ENCODE measurements at regions not wholly inside any gene's neighbourhood (a gene's known extent, or its start where the extent isn't known, plus 50 kb on each side); places are given as distances from the start of the nearest gene placed in this dataset.

GRCh38 chr6:51108563-51109234 is 290.0 kb downstream of the TFAP2B start:
- intact Hi-C loops (cut with micrococcal nuclease; ENCODE audit: unreplicated experiment): no loop called here
- Histone ChIP-seq H3K27ac (ENCODE audit: control insufficient read depth, insufficient read depth) (no peak overlapping the region), H3K27me3 (replicated peaks in 1 of 2; ENCODE audit: control insufficient read depth in 2 of 2, insufficient read depth in 2 of 2, low read length in 1 of 2) (no peaks in the 10 kb centered on the region), H3K4me3 (no peak overlapping the region), H3K36me3 (ENCODE audit: control insufficient read depth in 2 of 2, insufficient read depth in 2 of 2, low read length in 1 of 2) (no peaks in the 10 kb centered on the region), H3K9me3 (replicated peaks; ENCODE audit: control insufficient read depth, insufficient read depth, low read length) (no peaks in the 10 kb centered on the region), H3K4me2 (ENCODE audit: control insufficient read depth, insufficient read depth) (no peak overlapping the region), H3K9ac (ENCODE audit: control insufficient read depth, insufficient read depth, low read length) (no peak overlapping the region), H2AFZ (ENCODE audit: control insufficient read depth, low read depth, low read length) (no peak overlapping the region), H3K4me1 (ENCODE audit: control insufficient read depth, insufficient read depth, low read length) (no peaks in the 10 kb centered on the region), H4K20me1 (ENCODE audit: control insufficient read depth, insufficient read depth) (no peaks in the 10 kb centered on the region), H3K79me2 (ENCODE audit: control insufficient read depth, insufficient read depth, low read length) (no peaks in the 10 kb centered on the region)
- FAIRE-seq: no peak
- ChIA-PET RAD21 (ENCODE audit: unreplicated experiment) (no interaction called here), POLR2A (no interaction called here), CTCF (interaction anchor here (0.7 kb wide), 1 partner anchor 546 kb away, joined by 3 read pairs; no protein-coding TSS in a partner anchor), SMC1A (ENCODE audit: uncharacterized antibody, unreplicated experiment) (no interaction called here)
- 1% methylated on average over 4 of the region's 4 CpGs for WGBS (ENCODE audit: insufficient coverage, insufficient replicate concordance, low lambda C conversion rate, missing lambda C conversion rate)
- in situ Hi-C loops (cut with MboI): no loop called here
- TF ChIP-seq TBL1XR1 (IDR thresholded peaks at IDR 0.05; ENCODE audit: low read depth, low read length) (no peak), SMAD5 (IDR thresholded peaks at IDR 0.05; ENCODE audit: low read depth) (no peak), SP1 (IDR thresholded peaks at IDR 0.05; ENCODE audit: low read depth, low read length) (no peak)
- BruUV-seq (replicated peaks): no TSS peak
- no peak for ATAC-seq
- no peak for DNase-seq (ENCODE audit: low read depth, low spot score)

DNA sequence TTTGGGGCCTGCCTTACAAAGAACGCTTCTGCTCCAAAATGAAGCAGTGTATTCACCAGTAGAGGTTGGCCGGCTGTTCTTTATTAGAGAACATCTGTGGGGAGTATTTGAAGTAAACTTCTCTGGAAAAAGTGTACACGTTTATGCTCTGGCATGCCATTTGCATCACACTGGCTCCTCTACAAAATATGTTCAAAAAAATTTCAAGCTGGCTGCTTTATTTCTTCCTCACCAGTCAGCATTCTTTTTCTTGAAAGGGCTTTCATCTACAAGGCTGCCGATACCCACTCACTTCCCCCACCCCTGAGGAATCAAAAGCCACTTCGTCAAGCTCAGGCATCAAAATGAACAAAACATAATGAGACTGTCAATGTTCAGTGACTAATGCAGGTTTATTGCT is 294.1 kb downstream of the TFAP2B start:
- ChIA-PET CTCF (no interaction called here), POLR2A (no interaction called here), RAD21 (ENCODE audit: unreplicated experiment) (no interaction called here), SMC1A (ENCODE audit: uncharacterized antibody, unreplicated experiment) (no interaction called here)
- Histone ChIP-seq H3K79me2 (ENCODE audit: control insufficient read depth, insufficient read depth, low read length) (no peaks in the 10 kb centered on the region), H3K4me3 (no peak overlapping the region), H3K9ac (ENCODE audit: control insufficient read depth, insufficient read depth, low read length) (no peak overlapping the region), H3K36me3 (ENCODE audit: control insufficient read depth in 2 of 2, insufficient read depth in 2 of 2, low read length in 1 of 2) (no peaks in the 10 kb centered on the region), H3K4me2 (ENCODE audit: control insufficient read depth, insufficient read depth) (no peak overlapping the region), H2AFZ (ENCODE audit: control insufficient read depth, low read depth, low read length) (no peak overlapping the region), H3K27ac (ENCODE audit: control insufficient read depth, insufficient read depth) (no peak overlapping the region), H3K9me3 (replicated peaks; ENCODE audit: control insufficient read depth, insufficient read depth, low read length) (no peaks in the 10 kb centered on the region), H3K27me3 (replicated peaks in 1 of 2; ENCODE audit: control insufficient read depth in 2 of 2, insufficient read depth in 2 of 2, low read length in 1 of 2) (no peaks in the 10 kb centered on the region), H3K4me1 (ENCODE audit: control insufficient read depth, insufficient read depth, low read length) (no peaks in the 10 kb centered on the region), H4K20me1 (ENCODE audit: control insufficient read depth, insufficient read depth) (no peaks in the 10 kb centered on the region)
- no peak for ATAC-seq
- TF ChIP-seq, protein P1, sequence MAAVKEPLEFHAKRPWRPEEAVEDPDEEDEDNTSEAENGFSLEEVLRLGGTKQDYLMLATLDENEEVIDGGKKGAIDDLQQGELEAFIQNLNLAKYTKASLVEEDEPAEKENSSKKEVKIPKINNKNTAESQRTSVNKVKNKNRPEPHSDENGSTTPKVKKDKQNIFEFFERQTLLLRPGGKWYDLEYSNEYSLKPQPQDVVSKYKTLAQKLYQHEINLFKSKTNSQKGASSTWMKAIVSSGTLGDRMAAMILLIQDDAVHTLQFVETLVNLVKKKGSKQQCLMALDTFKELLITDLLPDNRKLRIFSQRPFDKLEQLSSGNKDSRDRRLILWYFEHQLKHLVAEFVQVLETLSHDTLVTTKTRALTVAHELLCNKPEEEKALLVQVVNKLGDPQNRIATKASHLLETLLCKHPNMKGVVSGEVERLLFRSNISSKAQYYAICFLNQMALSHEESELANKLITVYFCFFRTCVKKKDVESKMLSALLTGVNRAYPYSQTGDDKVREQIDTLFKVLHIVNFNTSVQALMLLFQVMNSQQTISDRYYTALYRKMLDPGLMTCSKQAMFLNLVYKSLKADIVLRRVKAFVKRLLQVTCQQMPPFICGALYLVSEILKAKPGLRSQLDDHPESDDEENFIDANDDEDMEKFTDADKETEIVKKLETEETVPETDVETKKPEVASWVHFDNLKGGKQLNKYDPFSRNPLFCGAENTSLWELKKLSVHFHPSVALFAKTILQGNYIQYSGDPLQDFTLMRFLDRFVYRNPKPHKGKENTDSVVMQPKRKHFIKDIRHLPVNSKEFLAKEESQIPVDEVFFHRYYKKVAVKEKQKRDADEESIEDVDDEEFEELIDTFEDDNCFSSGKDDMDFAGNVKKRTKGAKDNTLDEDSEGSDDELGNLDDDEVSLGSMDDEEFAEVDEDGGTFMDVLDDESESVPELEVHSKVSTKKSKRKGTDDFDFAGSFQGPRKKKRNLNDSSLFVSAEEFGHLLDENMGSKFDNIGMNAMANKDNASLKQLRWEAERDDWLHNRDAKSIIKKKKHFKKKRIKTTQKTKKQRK (IDR thresholded peaks at IDR 0.05; ENCODE audit: low read depth, low read length): no peak
- intact Hi-C loops (cut with micrococcal nuclease; ENCODE audit: unreplicated experiment): no loop called here
- no peak for FAIRE-seq
- BruUV-seq (replicated peaks): no TSS peak
- DNase-seq (ENCODE audit: low read depth, low spot score): no peak
- WGBS (ENCODE audit: insufficient coverage, insufficient replicate concordance, low lambda C conversion rate, missing lambda C conversion rate): 25% methylated on average over 5 of the region's 5 CpGs
- in situ Hi-C loops (cut with MboI): no loop called here

Data from GM12878 (cell line).